ENCODE measurements at regions not wholly inside any gene's neighbourhood (a gene's known extent, or its start where the extent isn't known, plus 50 kb on each side); places are given as distances from the start of the nearest gene placed in this dataset.

DNA sequence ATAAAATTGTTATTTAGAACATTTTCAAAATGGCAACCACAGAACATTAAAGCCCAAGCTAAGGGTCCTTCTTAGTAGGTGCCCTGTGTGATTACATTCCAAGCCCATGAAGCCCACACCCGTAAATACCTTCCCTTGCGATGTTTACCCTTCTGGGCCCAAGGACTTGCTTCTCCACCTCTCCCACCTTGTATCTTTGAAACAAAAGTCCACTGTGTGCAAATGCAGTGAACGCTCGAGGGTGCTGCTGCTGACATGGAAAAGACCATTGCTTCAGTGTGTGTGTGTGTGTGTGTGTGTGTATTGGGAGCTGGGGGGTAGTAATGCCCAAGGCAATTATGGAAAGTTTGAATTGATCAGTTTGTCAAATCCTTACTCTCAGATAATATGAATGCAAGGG lies 298.1 kb downstream of the TGFB2 start:
- CTCF ChIA-PET (ENCODE audit: low intra/inter-chr PET ratio, low total read pairs), result no interaction called here
- peaks cover 15% of the 10 kb centered on the region for H3K4me1 ChIP-seq (ENCODE audit: insufficient read depth, low read length)
- no peak overlapping the region for H3K4me2 ChIP-seq (ENCODE audit: low read depth, low read length)
- H3K36me3 ChIP-seq (replicated peaks in 1 of 2; ENCODE audit: control insufficient read depth in 1 of 2, insufficient read depth in 2 of 2, low read length in 2 of 2), result no peaks in the 10 kb centered on the region
- 17% methylated on average over 4 of the region's 4 CpGs for WGBS (ENCODE audit: low lambda C conversion rate)
- no peak overlapping the region for H3K9ac ChIP-seq (ENCODE audit: insufficient read depth, low read depth, low read length)
- ATAC-seq (no peak), DNase-seq (ENCODE audit: low spot score) (peak; percentile 22), FAIRE-seq (no peak)
- POLR2A ChIA-PET, result no interaction called here
- H3K79me2 ChIP-seq (ENCODE audit: insufficient read depth, low read length), result no peaks in the 10 kb centered on the region
- no peak overlapping the region for H3K27ac ChIP-seq (ENCODE audit: extremely low read length, insufficient read depth, low read length)
- in situ Hi-C loops (cut with HindIII; ENCODE audit: extremely low pct_ligation_motif_present, low pct_unique_long_range_greater_than_20kb) (no loop called here), intact Hi-C loops (cut with micrococcal nuclease; ENCODE audit: unreplicated experiment) (loop anchor here (10.0 kb wide), 1 partner anchor 308 kb away; no protein-coding TSS in a partner anchor)
- H2AFZ ChIP-seq (ENCODE audit: low read length), result no peak overlapping the region
- TF ChIP-seq, protein P1, sequence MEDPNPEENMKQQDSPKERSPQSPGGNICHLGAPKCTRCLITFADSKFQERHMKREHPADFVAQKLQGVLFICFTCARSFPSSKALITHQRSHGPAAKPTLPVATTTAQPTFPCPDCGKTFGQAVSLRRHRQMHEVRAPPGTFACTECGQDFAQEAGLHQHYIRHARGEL (CRISPR knock-in tag; IDR thresholded peaks at IDR 0.05), result no peak
- TF ChIP-seq, protein P2, sequence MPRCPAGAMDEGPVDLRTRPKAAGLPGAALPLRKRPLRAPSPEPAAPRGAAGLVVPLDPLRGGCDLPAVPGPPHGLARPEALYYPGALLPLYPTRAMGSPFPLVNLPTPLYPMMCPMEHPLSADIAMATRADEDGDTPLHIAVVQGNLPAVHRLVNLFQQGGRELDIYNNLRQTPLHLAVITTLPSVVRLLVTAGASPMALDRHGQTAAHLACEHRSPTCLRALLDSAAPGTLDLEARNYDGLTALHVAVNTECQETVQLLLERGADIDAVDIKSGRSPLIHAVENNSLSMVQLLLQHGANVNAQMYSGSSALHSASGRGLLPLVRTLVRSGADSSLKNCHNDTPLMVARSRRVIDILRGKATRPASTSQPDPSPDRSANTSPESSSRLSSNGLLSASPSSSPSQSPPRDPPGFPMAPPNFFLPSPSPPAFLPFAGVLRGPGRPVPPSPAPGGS (CRISPR knock-in tag; IDR thresholded peaks at IDR 0.05), result no peak
- no peak for TF ChIP-seq RFXANK (CRISPR knock-in tag; IDR thresholded peaks at IDR 0.05)
- no peak for TF ChIP-seq NFE2L1 (CRISPR knock-in tag; IDR thresholded peaks at IDR 0.05; ENCODE audit: borderline replicate concordance)
- TF ChIP-seq, protein P3, sequence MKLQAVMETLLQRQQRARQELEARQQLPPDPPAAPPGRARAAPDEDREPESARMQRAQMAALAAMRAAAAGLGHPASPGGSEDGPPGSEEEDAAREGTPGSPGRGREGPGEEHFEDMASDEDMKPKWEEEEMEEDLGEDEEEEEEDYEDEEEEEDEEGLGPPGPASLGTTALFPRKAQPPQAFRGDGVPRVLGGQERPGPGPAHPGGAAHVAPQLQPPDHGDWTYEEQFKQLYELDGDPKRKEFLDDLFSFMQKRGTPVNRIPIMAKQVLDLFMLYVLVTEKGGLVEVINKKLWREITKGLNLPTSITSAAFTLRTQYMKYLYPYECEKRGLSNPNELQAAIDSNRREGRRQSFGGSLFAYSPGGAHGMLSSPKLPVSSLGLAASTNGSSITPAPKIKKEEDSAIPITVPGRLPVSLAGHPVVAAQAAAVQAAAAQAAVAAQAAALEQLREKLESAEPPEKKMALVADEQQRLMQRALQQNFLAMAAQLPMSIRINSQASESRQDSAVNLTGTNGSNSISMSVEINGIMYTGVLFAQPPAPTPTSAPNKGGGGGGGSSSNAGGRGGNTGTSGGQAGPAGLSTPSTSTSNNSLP (IDR thresholded peaks at IDR 0.05; ENCODE audit: low read depth, low read length), result no peak
- no peak for TF ChIP-seq ZNF670 (CRISPR knock-in tag; IDR thresholded peaks at IDR 0.05; ENCODE audit: borderline replicate concordance)
- no peak for TF ChIP-seq BCL6 (CRISPR knock-in tag; IDR thresholded peaks at IDR 0.05)
- TF ChIP-seq ZNF180 (CRISPR knock-in tag; IDR thresholded peaks at IDR 0.05; ENCODE audit: borderline replicate concordance, low read depth), result no peak
- TF ChIP-seq ZMYM4 (CRISPR knock-in tag; IDR thresholded peaks at IDR 0.05), result no peak
- no peak for TF ChIP-seq REPIN1 (CRISPR knock-in tag; IDR thresholded peaks at IDR 0.05; ENCODE audit: borderline replicate concordance, low read depth)
- no peak for TF ChIP-seq REL (CRISPR knock-in tag; conservative IDR thresholded peaks at IDR 0.05)
- no peak for TF ChIP-seq ERF (CRISPR knock-in tag; IDR thresholded peaks at IDR 0.05)
- TF ChIP-seq, protein P4, sequence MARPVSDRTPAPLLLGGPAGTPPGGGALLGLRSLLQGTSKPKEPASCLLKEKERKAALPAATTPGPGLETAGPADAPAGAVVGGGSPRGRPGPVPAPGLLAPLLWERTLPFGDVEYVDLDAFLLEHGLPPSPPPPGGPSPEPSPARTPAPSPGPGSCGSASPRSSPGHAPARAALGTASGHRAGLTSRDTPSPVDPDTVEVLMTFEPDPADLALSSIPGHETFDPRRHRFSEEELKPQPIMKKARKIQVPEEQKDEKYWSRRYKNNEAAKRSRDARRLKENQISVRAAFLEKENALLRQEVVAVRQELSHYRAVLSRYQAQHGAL (CRISPR knock-in tag; IDR thresholded peaks at IDR 0.05; ENCODE audit: not compliant biosample characterization), result no peak
- no peak for TF ChIP-seq NR2C2 (CRISPR knock-in tag; IDR thresholded peaks at IDR 0.05; ENCODE audit: borderline replicate concordance)
- no peak for TF ChIP-seq ZFP1 (CRISPR knock-in tag; IDR thresholded peaks at IDR 0.05)
- TF ChIP-seq MYNN (CRISPR knock-in tag; IDR thresholded peaks at IDR 0.05; ENCODE audit: low read depth), result no peak
- no peak for TF ChIP-seq ZNF205 (CRISPR knock-in tag; IDR thresholded peaks at IDR 0.05)
- TF ChIP-seq SIN3B (IDR thresholded peaks at IDR 0.05; ENCODE audit: low read length), result no peak
- no peak overlapping the region for H3K4me3 ChIP-seq (replicated peaks in 1 of 3; ENCODE audit: insufficient read depth in 1 of 3, low read depth in 2 of 3, low read length in 3 of 3)
- H3K27me3 ChIP-seq (ENCODE audit: control insufficient read depth in 1 of 2, insufficient read depth in 2 of 2, low read length in 2 of 2), result no peaks in the 10 kb centered on the region
- BruUV-seq (replicated peaks), result no TSS peak
- H4K20me1 ChIP-seq (ENCODE audit: insufficient read depth, low read length), result no peaks in the 10 kb centered on the region
- no peaks in the 10 kb centered on the region for H3K9me3 ChIP-seq (ENCODE audit: low read length)

All from HepG2 (cell line).